ENCODE measurements at regions not wholly inside any gene's neighbourhood (a gene's known extent, or its start where the extent isn't known, plus 50 kb on each side); places are given as distances from the start of the nearest gene placed in this dataset.

- TF ChIP-seq ZBTB11 (CRISPR knock-in tag; IDR thresholded peaks at IDR 0.05) = no peak
- TF ChIP-seq HNRNPK (IDR thresholded peaks at IDR 0.05; ENCODE audit: low read depth, low read length, poor library complexity, severe bottlenecking) = no peak
- no peak for TF ChIP-seq ZNF695 (CRISPR knock-in tag; IDR thresholded peaks at IDR 0.05)
These were observed 520.1 kb upstream of the SMC2 start (continued) for GRCh38 chr9:103574056-103574455.

GRCh38 chr9:103586721-103587120 lies 507.4 kb upstream of the SMC2 start:
- TF ChIP-seq LEF1 (IDR thresholded peaks at IDR 0.05) (no peak), MCM5 (IDR thresholded peaks at IDR 0.05; ENCODE audit: low read depth) (no peak), CTBP1 (IDR thresholded peaks at IDR 0.05; ENCODE audit: borderline replicate concordance) (no peak)
- no peaks in the 10 kb centered on the region for H3K9me1 ChIP-seq (ENCODE audit: control insufficient read depth, insufficient read depth, low read length)
- POLR2A ChIA-PET = no interaction called here
- 0 out of 2 replicates have a peak, but pooled peaks cover 1% of the 10 kb centered on the region for H3K9me3 ChIP-seq (replicated peaks; ENCODE audit: control insufficient read depth, insufficient read depth, low read depth, low read length)
- H3K4me2 ChIP-seq (ENCODE audit: insufficient read depth, low read length) = no peak overlapping the region
- BruUV-seq (replicated peaks) = no TSS peak
- H2AFZ ChIP-seq (ENCODE audit: low read depth, low read length) = no peak overlapping the region
- intact Hi-C loops (cut with micrococcal nuclease) (no loop called here), in situ Hi-C loops (cut with MboI) (no loop called here)
- FAIRE-seq (no peak), DNase-seq (ENCODE audit: extremely low read depth in 1 of 4, low spot score in 3 of 4) (no peak), ATAC-seq (no peak)
- H4K20me1 ChIP-seq (replicated peaks; ENCODE audit: control insufficient read depth, insufficient read depth, low read length) = no peaks in the 10 kb centered on the region
- H3K4me3 ChIP-seq = no peak overlapping the region
- no peaks in the 10 kb centered on the region for H3K4me1 ChIP-seq (replicated peaks in 1 of 2; ENCODE audit: control insufficient read depth in 2 of 2, insufficient read depth in 2 of 2, low read length in 2 of 2)
- no peak overlapping the region for H3K27ac ChIP-seq (ENCODE audit: extremely low read depth, low read depth, low read length)
- H3K36me3 ChIP-seq (ENCODE audit: control insufficient read depth, insufficient read depth, low read length) = no peaks in the 10 kb centered on the region
- CTCF ChIA-PET (ENCODE audit: low intra/inter-chr PET ratio) = no interaction called here
- H3K79me2 ChIP-seq (ENCODE audit: control insufficient read depth, insufficient read depth, low read length) = no peaks in the 10 kb centered on the region
- WGBS (ENCODE audit: insufficient coverage, low coverage, missing lambda C conversion rate) = 2% methylated on average over 6 of the region's 6 CpGs
- H3K9ac ChIP-seq (ENCODE audit: insufficient read depth in 1 of 2, low read depth in 2 of 2, low read length in 2 of 2) = no peak overlapping the region
- no peaks in the 10 kb centered on the region for H3K27me3 ChIP-seq (ENCODE audit: control insufficient read depth in 2 of 2, insufficient read depth in 2 of 2, low read length in 2 of 2)
